ENCODE measurements at regions not wholly inside any gene's neighbourhood (a gene's known extent, or its start where the extent isn't known, plus 50 kb on each side); places are given as distances from the start of the nearest gene placed in this dataset.

DNA sequence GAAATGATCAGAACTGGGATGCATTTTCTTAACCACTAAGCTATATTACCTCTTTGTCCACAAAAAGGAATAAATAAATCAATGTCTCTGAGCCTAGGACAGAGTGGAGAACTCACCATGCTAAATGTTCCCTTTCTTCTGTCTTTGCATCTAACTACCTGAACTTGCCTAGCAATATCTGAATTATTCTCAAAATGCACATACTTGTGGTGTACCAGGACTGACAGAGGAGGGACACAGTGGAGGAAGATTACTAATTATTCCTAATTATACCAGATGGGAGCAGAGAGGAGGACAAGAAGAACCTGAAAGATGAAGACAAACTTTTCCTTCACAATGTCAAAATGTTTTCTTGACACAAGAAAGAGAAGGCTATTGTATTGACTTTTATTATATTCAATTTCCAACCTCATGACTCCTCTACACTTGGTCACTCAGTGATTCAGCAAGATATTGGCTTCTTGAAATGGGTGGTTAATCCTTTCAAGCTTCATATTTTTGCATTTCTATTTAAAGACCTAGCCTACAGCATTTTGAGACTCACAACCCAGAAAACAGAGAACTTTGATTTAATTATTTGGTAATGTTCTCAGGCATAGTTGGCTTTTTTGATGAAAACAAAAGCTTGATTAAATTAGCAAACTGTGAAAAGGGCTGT lies 117.2 kb upstream of the LRFN5 start:
- H3K36me3 ChIP-seq (ENCODE audit: control insufficient read depth, insufficient read depth, low read length) = no peaks in the 10 kb centered on the region
- TF ChIP-seq, protein P1, sequence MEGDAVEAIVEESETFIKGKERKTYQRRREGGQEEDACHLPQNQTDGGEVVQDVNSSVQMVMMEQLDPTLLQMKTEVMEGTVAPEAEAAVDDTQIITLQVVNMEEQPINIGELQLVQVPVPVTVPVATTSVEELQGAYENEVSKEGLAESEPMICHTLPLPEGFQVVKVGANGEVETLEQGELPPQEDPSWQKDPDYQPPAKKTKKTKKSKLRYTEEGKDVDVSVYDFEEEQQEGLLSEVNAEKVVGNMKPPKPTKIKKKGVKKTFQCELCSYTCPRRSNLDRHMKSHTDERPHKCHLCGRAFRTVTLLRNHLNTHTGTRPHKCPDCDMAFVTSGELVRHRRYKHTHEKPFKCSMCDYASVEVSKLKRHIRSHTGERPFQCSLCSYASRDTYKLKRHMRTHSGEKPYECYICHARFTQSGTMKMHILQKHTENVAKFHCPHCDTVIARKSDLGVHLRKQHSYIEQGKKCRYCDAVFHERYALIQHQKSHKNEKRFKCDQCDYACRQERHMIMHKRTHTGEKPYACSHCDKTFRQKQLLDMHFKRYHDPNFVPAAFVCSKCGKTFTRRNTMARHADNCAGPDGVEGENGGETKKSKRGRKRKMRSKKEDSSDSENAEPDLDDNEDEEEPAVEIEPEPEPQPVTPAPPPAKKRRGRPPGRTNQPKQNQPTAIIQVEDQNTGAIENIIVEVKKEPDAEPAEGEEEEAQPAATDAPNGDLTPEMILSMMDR (IDR thresholded peaks at IDR 0.05; ENCODE audit: insufficient read depth, low read length, poor library complexity, severe bottlenecking) = no peak
- no peaks in the 10 kb centered on the region for H3K27me3 ChIP-seq (replicated peaks; ENCODE audit: control insufficient read depth, insufficient read depth, low read length)
- DNase-seq (ENCODE audit: extremely low read depth, insufficient read length) = no peak
- H3K4me3 ChIP-seq (replicated peaks; ENCODE audit: low read depth, low read length) = no peak overlapping the region

DNA sequence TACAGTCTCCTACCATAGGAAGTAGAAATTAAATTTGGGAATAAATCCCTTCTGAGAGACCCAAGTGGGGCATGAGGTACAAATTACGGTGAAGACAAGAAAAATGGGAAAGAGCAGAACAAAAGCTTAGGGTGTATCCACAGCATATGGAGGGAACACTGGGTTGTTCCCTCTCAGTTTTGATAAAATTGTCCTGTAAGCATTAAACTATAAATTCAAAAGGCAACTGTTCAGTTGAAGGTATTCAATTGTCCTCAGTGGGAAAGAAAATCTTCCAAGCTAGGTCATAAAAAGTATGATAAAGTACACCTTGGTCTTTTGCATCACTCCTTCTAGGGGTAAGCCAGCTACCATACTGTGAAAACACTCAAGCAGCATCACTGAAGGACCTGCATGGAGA lies 118.3 kb upstream of the LRFN5 start:
- TF ChIP-seq, protein P1 (IDR thresholded peaks at IDR 0.05; ENCODE audit: insufficient read depth, low read length, poor library complexity, severe bottlenecking) = no peak
- no peak for DNase-seq (ENCODE audit: extremely low read depth, insufficient read length)
- Histone ChIP-seq H3K36me3 (ENCODE audit: control insufficient read depth, insufficient read depth, low read length) (no peaks in the 10 kb centered on the region), H3K27me3 (replicated peaks; ENCODE audit: control insufficient read depth, insufficient read depth, low read length) (no peaks in the 10 kb centered on the region), H3K4me3 (replicated peaks; ENCODE audit: low read depth, low read length) (no peak overlapping the region)

DNA sequence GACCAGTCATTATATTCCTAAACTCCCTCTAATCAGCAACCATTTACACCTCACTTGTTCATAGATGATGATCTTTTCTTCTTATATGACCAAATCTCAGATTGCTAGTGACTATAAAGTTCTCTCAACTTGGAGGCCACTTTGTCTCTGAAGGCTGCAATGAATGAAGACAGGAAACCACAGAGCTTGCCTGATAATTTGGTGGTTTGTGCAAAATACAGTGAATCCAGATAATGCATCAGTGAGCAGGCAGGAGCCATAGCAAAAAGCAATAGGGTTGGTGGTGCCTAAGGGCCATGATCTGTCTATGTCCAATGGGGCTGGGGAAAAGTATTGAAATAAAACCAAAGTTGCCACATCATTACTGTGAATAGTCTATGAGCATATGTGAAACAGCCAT lies 123.8 kb upstream of the LRFN5 start:
- no peak for DNase-seq (ENCODE audit: extremely low read depth, insufficient read length)

DNA sequence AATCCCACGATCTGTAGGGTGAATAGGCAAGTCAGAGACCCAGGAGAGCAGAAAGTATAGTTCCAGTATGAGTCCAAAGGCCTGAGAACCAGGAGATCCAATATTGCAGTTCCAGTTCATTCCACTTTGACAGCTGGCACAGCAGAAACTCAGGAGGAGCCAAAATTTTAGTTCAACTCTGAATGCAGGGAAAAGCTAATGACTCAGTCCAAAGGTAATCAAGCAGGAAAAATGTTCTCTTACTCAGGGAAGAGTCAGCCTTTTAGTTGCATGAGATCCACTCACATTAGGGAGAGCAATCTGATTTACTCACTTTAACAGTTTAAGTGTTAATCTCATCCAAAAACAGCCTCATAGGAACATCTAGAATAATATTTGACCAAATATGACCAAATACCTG lies 130.2 kb upstream of the LRFN5 start:
- Histone ChIP-seq H3K4me3 (replicated peaks; ENCODE audit: low read depth, low read length) (no peak overlapping the region), H3K36me3 (ENCODE audit: control insufficient read depth, insufficient read depth, low read length) (no peaks in the 10 kb centered on the region), H3K27me3 (replicated peaks; ENCODE audit: control insufficient read depth, insufficient read depth, low read length) (no peaks in the 10 kb centered on the region)
- DNase-seq (ENCODE audit: extremely low read depth, insufficient read length) = no peak
- TF ChIP-seq, protein P1 (IDR thresholded peaks at IDR 0.05; ENCODE audit: insufficient read depth, low read length, poor library complexity, severe bottlenecking) = no peak

More for the DNA sequence above, 123.8 kb upstream of the LRFN5 start:
- H3K27me3 ChIP-seq (replicated peaks; ENCODE audit: control insufficient read depth, insufficient read depth, low read length) = no peaks in the 10 kb centered on the region
- TF ChIP-seq, protein P1 (IDR thresholded peaks at IDR 0.05; ENCODE audit: insufficient read depth, low read length, poor library complexity, severe bottlenecking) = no peak
- no peak overlapping the region for H3K4me3 ChIP-seq (replicated peaks; ENCODE audit: low read depth, low read length)
- H3K36me3 ChIP-seq (ENCODE audit: control insufficient read depth, insufficient read depth, low read length) = no peaks in the 10 kb centered on the region

DNA sequence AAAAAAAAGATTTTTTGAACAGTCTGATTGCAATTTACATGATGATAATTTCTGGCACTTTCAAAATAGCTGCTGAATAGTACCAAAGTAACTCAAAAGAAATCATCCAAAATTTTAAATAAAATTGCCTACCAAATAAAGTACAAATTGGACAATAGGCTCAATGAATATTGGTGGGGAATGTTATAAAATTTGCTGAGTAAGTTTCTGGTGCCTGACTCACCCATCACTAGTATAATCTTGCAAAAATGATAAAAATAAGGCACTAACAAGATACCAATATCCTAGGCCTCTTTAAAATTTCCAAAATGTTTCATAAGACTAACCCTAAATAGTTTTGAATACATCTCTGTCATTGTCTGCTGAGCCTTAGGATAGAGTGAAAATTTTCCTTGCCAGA lies 145.3 kb upstream of the LRFN5 start:
- H3K4me3 ChIP-seq (replicated peaks; ENCODE audit: low read depth, low read length) = no peak overlapping the region
- TF ChIP-seq, protein P1 (IDR thresholded peaks at IDR 0.05; ENCODE audit: insufficient read depth, low read length, poor library complexity, severe bottlenecking) = no peak

DNA sequence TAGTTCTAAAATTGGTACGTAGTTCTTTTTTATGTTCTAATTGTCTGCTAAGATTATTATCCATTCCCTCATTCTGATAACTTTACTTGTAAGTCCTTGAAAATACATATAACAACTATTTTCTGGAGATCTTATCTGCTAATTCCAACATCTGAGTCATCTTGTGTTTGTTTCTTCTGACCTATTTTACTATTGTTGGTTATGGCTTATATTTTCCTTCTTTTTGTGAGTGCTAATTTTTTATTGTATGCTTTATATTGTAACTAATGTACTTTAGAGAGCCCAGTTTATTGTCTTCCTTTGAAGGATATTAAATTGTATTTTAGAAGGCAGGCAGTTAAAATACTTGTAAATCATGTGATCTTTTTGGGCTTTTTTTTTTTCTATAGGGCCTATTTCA lies 149.3 kb upstream of the LRFN5 start:
- TF ChIP-seq, protein P1 (IDR thresholded peaks at IDR 0.05; ENCODE audit: insufficient read depth, low read length, poor library complexity, severe bottlenecking) = no peak
- H3K36me3 ChIP-seq (ENCODE audit: control insufficient read depth, insufficient read depth, low read length) = no peaks in the 10 kb centered on the region
- no peak for DNase-seq (ENCODE audit: extremely low read depth, insufficient read length)

More for the DNA sequence above, 145.3 kb upstream of the LRFN5 start:
- no peaks in the 10 kb centered on the region for H3K27me3 ChIP-seq (replicated peaks; ENCODE audit: control insufficient read depth, insufficient read depth, low read length)
- H3K36me3 ChIP-seq (ENCODE audit: control insufficient read depth, insufficient read depth, low read length) = no peaks in the 10 kb centered on the region
- no peak for DNase-seq (ENCODE audit: extremely low read depth, insufficient read length)

More for the DNA sequence above, 149.3 kb upstream of the LRFN5 start:
- Histone ChIP-seq H3K4me3 (replicated peaks; ENCODE audit: low read depth, low read length) (no peak overlapping the region), H3K27me3 (replicated peaks; ENCODE audit: control insufficient read depth, insufficient read depth, low read length) (no peaks in the 10 kb centered on the region)

All from GM06990 (cell line).